ENCODE measurements at regions not wholly inside any gene's neighbourhood (a gene's known extent, or its start where the extent isn't known, plus 50 kb on each side); places are given as distances from the start of the nearest gene placed in this dataset.

DNA sequence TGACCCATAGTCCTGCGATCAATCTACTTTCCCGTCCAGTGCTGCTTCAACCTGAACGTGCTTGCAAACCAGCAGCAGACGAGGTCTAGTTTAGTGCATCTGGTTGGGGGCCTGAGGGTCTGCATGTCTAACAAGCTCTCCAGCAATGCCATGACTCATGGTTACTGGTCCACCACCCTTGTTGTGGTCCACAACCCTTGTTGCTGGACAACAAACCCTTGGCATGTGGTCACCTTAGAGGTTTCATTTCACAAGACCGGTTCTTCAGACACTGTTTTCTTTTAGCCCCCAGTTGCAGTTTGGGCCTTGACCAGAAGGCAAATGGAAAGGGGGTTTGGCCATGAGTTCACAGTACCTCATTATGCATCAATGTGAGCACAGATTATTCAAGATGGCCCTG is 424.8 kb downstream of the QKI start:
- Histone ChIP-seq H4K20me1 (ENCODE audit: insufficient read depth, low read length, poor library complexity, severe bottlenecking) (no peaks in the 10 kb centered on the region), H3K79me2 (ENCODE audit: insufficient read depth, low read length) (no peaks in the 10 kb centered on the region), H3K27me3 (ENCODE audit: insufficient read depth, low read length, poor library complexity, severe bottlenecking) (no peaks in the 10 kb centered on the region), H3K9me3 (ENCODE audit: insufficient read depth, low read depth, low read length) (peaks cover 3% of the 10 kb centered on the region; the same call in 1 of the 2 replicates), H3K4me2 (ENCODE audit: low read depth, low read length, poor library complexity, severe bottlenecking) (no peak overlapping the region), H3K36me3 (ENCODE audit: insufficient read depth, low read length) (no peaks in the 10 kb centered on the region), H3K4me3 (ENCODE audit: low read length, poor library complexity, severe bottlenecking) (no peak overlapping the region), H3K9ac (ENCODE audit: low read depth, low read length, poor library complexity, severe bottlenecking) (no peak overlapping the region), H3F3A (ENCODE audit: low read depth) (no peaks in the 10 kb centered on the region), H3K9me2 (replicated peaks; ENCODE audit: low read depth, low read length) (no peaks in the 10 kb centered on the region), H2AFZ (ENCODE audit: low read length) (no peak overlapping the region), H3K4me1 (ENCODE audit: insufficient read depth, low read length, poor library complexity, severe bottlenecking) (no peaks in the 10 kb centered on the region)
- no peak for TF ChIP-seq EZH2phosphoT487 (IDR thresholded peaks at IDR 0.05; ENCODE audit: borderline replicate concordance)
- TF ChIP-seq, protein P1, sequence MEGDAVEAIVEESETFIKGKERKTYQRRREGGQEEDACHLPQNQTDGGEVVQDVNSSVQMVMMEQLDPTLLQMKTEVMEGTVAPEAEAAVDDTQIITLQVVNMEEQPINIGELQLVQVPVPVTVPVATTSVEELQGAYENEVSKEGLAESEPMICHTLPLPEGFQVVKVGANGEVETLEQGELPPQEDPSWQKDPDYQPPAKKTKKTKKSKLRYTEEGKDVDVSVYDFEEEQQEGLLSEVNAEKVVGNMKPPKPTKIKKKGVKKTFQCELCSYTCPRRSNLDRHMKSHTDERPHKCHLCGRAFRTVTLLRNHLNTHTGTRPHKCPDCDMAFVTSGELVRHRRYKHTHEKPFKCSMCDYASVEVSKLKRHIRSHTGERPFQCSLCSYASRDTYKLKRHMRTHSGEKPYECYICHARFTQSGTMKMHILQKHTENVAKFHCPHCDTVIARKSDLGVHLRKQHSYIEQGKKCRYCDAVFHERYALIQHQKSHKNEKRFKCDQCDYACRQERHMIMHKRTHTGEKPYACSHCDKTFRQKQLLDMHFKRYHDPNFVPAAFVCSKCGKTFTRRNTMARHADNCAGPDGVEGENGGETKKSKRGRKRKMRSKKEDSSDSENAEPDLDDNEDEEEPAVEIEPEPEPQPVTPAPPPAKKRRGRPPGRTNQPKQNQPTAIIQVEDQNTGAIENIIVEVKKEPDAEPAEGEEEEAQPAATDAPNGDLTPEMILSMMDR (conservative IDR thresholded peaks at IDR 0.05; ENCODE audit: low read length) = no peak

DNA sequence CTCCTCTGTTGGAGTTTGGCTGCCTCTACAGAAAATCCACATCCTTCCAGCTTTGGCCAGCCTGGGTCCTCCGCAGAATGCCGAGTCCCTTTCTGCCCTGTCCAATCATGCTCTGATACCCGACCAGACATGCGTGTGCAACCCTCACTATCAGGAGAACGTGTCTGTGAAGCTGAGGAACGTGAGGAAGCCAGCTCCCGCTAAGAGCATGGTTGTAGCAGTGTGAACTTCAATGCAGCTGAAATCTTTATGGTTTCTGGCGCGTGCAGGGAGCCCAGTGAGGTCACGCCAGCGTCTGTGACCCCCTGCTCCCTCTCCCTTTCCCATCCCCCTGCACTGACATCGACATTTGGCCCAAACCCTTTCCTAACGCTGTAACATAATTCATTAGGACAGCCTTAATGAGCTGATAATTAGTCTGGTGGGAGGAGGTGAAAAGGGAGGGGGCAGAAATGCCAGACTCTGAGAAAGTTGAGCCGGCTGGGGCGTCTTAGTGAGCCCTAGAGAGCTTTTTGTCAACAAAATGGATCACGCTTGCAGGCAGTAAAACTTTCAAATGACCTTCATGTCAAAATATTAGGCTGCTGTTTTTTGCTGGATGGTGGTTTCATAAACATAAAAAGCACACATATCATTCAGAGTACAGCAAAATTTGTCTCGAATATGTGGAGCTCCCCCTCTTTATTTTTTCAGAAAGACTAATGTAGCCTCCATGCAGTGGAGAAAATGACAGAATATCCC is 423.3 kb downstream of the QKI start:
- Histone ChIP-seq H3K27me3 (ENCODE audit: insufficient read depth, low read length, poor library complexity, severe bottlenecking) (no peaks in the 10 kb centered on the region), H3K36me3 (ENCODE audit: insufficient read depth, low read length) (no peaks in the 10 kb centered on the region), H3F3A (ENCODE audit: low read depth) (no peaks in the 10 kb centered on the region), H3K4me3 (ENCODE audit: low read length, poor library complexity, severe bottlenecking) (no peak overlapping the region), H3K9ac (ENCODE audit: low read depth, low read length, poor library complexity, severe bottlenecking) (no peak overlapping the region), H3K79me2 (ENCODE audit: insufficient read depth, low read length) (no peaks in the 10 kb centered on the region), H2AFZ (ENCODE audit: low read length) (no peak overlapping the region), H3K9me3 (ENCODE audit: insufficient read depth, low read depth, low read length) (peaks cover 3% of the 10 kb centered on the region; the same call in 1 of the 2 replicates), H3K9me2 (replicated peaks; ENCODE audit: low read depth, low read length) (no peaks in the 10 kb centered on the region), H4K20me1 (ENCODE audit: insufficient read depth, low read length, poor library complexity, severe bottlenecking) (no peaks in the 10 kb centered on the region), H3K4me2 (ENCODE audit: low read depth, low read length, poor library complexity, severe bottlenecking) (no peak overlapping the region), H3K4me1 (ENCODE audit: insufficient read depth, low read length, poor library complexity, severe bottlenecking) (no peaks in the 10 kb centered on the region)
- no peak for TF ChIP-seq EZH2phosphoT487 (IDR thresholded peaks at IDR 0.05; ENCODE audit: borderline replicate concordance)
- TF ChIP-seq, protein P1 (conservative IDR thresholded peaks at IDR 0.05; ENCODE audit: low read length) = no peak

DNA sequence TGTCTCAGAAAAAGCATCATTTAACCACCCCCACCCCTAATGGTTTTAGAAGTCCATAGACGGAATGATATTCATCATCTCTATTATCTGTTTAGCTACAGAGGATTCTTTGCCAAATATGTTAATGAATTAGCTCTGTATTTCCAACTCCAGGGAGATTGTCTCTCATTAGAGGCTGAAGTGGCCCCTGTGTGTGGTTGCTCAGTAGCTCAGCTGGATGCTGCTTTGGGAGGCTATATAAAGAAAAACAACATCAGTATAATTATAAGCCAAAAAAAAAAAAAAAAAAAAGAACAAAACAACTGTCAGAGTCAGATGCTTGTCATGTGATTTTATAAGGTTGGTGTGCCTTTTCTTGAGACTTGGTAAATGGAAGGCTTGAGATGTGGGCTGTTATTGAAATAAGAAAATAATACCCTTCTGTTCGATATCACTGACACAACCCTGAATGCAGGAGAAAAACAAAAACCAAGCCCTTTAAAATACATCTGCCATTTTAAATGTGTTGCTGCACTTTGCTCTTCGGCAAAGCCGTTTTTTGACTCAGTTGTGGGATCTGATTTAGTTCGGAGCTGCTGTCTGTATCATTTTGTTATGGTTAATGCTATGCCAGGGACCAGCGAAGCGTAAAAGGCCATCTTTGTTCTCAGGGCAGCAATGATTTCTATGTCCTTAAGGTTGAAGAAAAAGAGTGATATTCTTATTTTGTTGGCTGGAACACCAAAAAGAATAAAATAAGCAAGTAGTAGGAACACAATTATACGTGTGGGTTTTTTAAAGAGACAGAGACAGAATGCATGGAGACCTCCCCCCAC is 422.6 kb downstream of the QKI start:
- H3K4me3 ChIP-seq (ENCODE audit: low read length, poor library complexity, severe bottlenecking) = no peak overlapping the region
- peaks cover 3% of the 10 kb centered on the region; the same call in 1 of the 2 replicates for H3K9me3 ChIP-seq (ENCODE audit: insufficient read depth, low read depth, low read length)
- H2AFZ ChIP-seq (ENCODE audit: low read length) = no peak overlapping the region

More for the DNA sequence above, 422.6 kb downstream of the QKI start:
- Histone ChIP-seq H3K9ac (ENCODE audit: low read depth, low read length, poor library complexity, severe bottlenecking) (no peak overlapping the region), H3K79me2 (ENCODE audit: insufficient read depth, low read length) (no peaks in the 10 kb centered on the region), H4K20me1 (ENCODE audit: insufficient read depth, low read length, poor library complexity, severe bottlenecking) (no peaks in the 10 kb centered on the region), H3K4me1 (ENCODE audit: insufficient read depth, low read length, poor library complexity, severe bottlenecking) (no peaks in the 10 kb centered on the region), H3F3A (ENCODE audit: low read depth) (no peaks in the 10 kb centered on the region), H3K27me3 (ENCODE audit: insufficient read depth, low read length, poor library complexity, severe bottlenecking) (no peaks in the 10 kb centered on the region), H3K36me3 (ENCODE audit: insufficient read depth, low read length) (no peaks in the 10 kb centered on the region), H3K4me2 (ENCODE audit: low read depth, low read length, poor library complexity, severe bottlenecking) (no peak overlapping the region), H3K9me2 (replicated peaks; ENCODE audit: low read depth, low read length) (no peaks in the 10 kb centered on the region)
- TF ChIP-seq, protein P1 (conservative IDR thresholded peaks at IDR 0.05; ENCODE audit: low read length) = no peak
- TF ChIP-seq EZH2phosphoT487 (IDR thresholded peaks at IDR 0.05; ENCODE audit: borderline replicate concordance) = no peak
